A673 (cell line): ENCODE measurements at regions not wholly inside any gene's neighbourhood (a gene's known extent, or its start where the extent isn't known, plus 50 kb on each side); places are given as distances from the start of the nearest gene placed in this dataset.

ENCODE experiments used
- CTCF ChIP-seq: fragments of 300-800, 200-600 bp; sonication (generic); conservative IDR thresholded peaks from 2 replicates; pipeline ENCODE4 v1.5.1; 2017; ENCODE audit warnings: low read depth, mild to moderate bottlenecking, antibody characterized with exemption, low read length, moderate library complexity, mixed read lengths
- EZH2 ChIP-seq: fragments of 200-600 bp; sonication (generic); IDR thresholded peaks from 2 replicates; pipeline ENCODE4 v1.6.1; 2017; ENCODE audit warnings: borderline replicate concordance, low read depth, mild to moderate bottlenecking, mixed read lengths, antibody characterized with exemption, low read length; ENCODE audit not compliant: poor library complexity, severe bottlenecking

- no peak for TF ChIP-seq CTCF
- no peak for TF ChIP-seq EZH2
Measured at GRCh38 chr1:233520261-233521191, 93.4 kb upstream of the KCNK1 start.
